ENCODE measurements at regions not wholly inside any gene's neighbourhood (a gene's known extent, or its start where the extent isn't known, plus 50 kb on each side); places are given as distances from the start of the nearest gene placed in this dataset.
"Not testable (repeated sequence)": the region's sequence is repeated elsewhere in the genome, so short reads cannot be mapped to it uniquely, and the experiment has no call there.

- TF ChIP-seq POLR2A (IDR thresholded peaks at IDR 0.05): no peak
- TF ChIP-seq, protein P1, sequence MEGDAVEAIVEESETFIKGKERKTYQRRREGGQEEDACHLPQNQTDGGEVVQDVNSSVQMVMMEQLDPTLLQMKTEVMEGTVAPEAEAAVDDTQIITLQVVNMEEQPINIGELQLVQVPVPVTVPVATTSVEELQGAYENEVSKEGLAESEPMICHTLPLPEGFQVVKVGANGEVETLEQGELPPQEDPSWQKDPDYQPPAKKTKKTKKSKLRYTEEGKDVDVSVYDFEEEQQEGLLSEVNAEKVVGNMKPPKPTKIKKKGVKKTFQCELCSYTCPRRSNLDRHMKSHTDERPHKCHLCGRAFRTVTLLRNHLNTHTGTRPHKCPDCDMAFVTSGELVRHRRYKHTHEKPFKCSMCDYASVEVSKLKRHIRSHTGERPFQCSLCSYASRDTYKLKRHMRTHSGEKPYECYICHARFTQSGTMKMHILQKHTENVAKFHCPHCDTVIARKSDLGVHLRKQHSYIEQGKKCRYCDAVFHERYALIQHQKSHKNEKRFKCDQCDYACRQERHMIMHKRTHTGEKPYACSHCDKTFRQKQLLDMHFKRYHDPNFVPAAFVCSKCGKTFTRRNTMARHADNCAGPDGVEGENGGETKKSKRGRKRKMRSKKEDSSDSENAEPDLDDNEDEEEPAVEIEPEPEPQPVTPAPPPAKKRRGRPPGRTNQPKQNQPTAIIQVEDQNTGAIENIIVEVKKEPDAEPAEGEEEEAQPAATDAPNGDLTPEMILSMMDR (IDR thresholded peaks at IDR 0.05): no peak
- Histone ChIP-seq H3K27me3 (no peaks in the 10 kb centered on the region), H3K9me3 (no peaks in the 10 kb centered on the region), H3K27ac (no peak overlapping the region), H3K4me3 (replicated peaks in 1 of 3) (no peak overlapping the region), H3K4me1 (peaks cover 15 to 18% of the 10 kb centered on the region in 2 donors), H3K36me3 (no peaks in the 10 kb centered on the region)
- WGBS, 2 donors: 93 to 96% methylated on average over 3 of the region's 3 CpGs
- intact Hi-C loops (cut with DNase I): no loop called here
- DNase-seq: no peak
Observed at GRCh38 chr4:149199594-149199993, 616.0 kb downstream of the IQCM start.

GRCh38 chr4:149194061-149194460, 621.6 kb downstream of the IQCM start:
- intact Hi-C loops (cut with DNase I): no loop called here
- no peak for TF ChIP-seq POLR2A (IDR thresholded peaks at IDR 0.05)
- TF ChIP-seq, protein P1 (IDR thresholded peaks at IDR 0.05): no peak
- no peak overlapping the region for H3K4me3 ChIP-seq (replicated peaks in 1 of 3)
- H3K27me3 ChIP-seq: no peaks in the 10 kb centered on the region
- H3K27ac ChIP-seq: no peak overlapping the region
- H3K36me3 ChIP-seq: no peaks in the 10 kb centered on the region
- no peaks in the 10 kb centered on the region for H3K4me1 ChIP-seq
- WGBS, 2 donors: 85 to 94% methylated on average over 1 of the region's 1 CpG
- H3K9me3 ChIP-seq: no peaks in the 10 kb centered on the region
- no peak for DNase-seq

GRCh38 chr4:149187726-149188125, 627.9 kb downstream of the IQCM start:
- intact Hi-C loops (cut with DNase I): no loop called here
- Histone ChIP-seq H3K4me3 (replicated peaks in 1 of 3) (no peak overlapping the region), H3K36me3 (no peaks in the 10 kb centered on the region), H3K9me3 (no peaks in the 10 kb centered on the region), H3K27ac (no peak overlapping the region), H3K4me1 (no peaks in the 10 kb centered on the region), H3K27me3 (no peaks in the 10 kb centered on the region)
- TF ChIP-seq POLR2A (IDR thresholded peaks at IDR 0.05): no peak
- TF ChIP-seq, protein P1 (IDR thresholded peaks at IDR 0.05): no peak
- no peak for DNase-seq

DNA sequence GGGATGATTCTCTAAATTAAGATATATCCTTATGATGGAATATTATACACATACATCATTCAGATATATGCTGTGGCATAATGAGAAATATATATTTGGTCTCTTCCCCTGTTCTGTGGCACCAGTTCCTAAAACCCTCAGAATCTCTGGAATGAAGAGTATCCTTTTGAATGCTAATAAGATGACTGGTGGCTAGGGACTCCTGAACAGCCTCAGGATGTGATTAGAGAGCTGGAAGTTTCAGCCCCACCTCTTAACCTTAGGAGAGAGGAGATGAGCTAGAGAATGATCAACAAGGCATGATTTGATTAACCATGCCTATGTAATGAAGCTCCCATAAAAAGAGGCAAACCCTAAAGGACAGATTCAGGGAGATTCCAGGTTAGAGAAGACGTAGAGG, 632.0 kb downstream of the IQCM start:
- Histone ChIP-seq H3K4me1 (no peaks in the 10 kb centered on the region), H3K4me3 (replicated peaks in 1 of 3) (no peak overlapping the region), H3K27ac (no peak overlapping the region), H3K9me3 (no peaks in the 10 kb centered on the region), H3K27me3 (no peaks in the 10 kb centered on the region), H3K36me3 (no peaks in the 10 kb centered on the region)
- WGBS, 2 donors: 83 to 97% methylated on average over 1 of the region's 1 CpG
- intact Hi-C loops (cut with DNase I): no loop called here
- DNase-seq: no peak
- no peak for TF ChIP-seq POLR2A (IDR thresholded peaks at IDR 0.05)
- TF ChIP-seq, protein P1 (IDR thresholded peaks at IDR 0.05): no peak

- H3K4me3 ChIP-seq (replicated peaks in 1 of 3); intact Hi-C loops (cut with DNase I); H3K27me3 ChIP-seq; H3K36me3 ChIP-seq; H3K27ac ChIP-seq; DNase-seq; H3K4me1 ChIP-seq; H3K9me3 ChIP-seq: not testable (repeated sequence)
- WGBS, 2 donors: 86% methylated on average over 2 of the region's 2 CpGs
Observed at GRCh38 chr4:149181459-149181858, 634.2 kb downstream of the IQCM start.

GRCh38 chr4:149176039-149176438, 639.6 kb downstream of the IQCM start:
- WGBS, 2 donors: 27 to 47% methylated on average over 3 to 5 of the region's 5 CpGs
- Histone ChIP-seq H3K4me1 (no peaks in the 10 kb centered on the region), H3K4me3 (replicated peaks in 1 of 3) (no peak overlapping the region), H3K27ac (no peak overlapping the region), H3K9me3 (no peaks in the 10 kb centered on the region), H3K27me3 (no peaks in the 10 kb centered on the region), H3K36me3 (no peaks in the 10 kb centered on the region)
- peak; percentile 24 to 26 for DNase-seq
- intact Hi-C loops (cut with DNase I): no loop called here
- no peak for TF ChIP-seq POLR2A (IDR thresholded peaks at IDR 0.05)
- TF ChIP-seq, protein P1 (IDR thresholded peaks at IDR 0.05): no peak
